Thyroid gland (tissue), 4 donors: ENCODE measurements at regions not wholly inside any gene's neighbourhood (a gene's known extent, or its start where the extent isn't known, plus 50 kb on each side); places are given as distances from the start of the nearest gene placed in this dataset.

ENCODE experiments used
- DNase-seq, 2 donors: peaks; one replicate each; pipeline ENCODE4 v3.0.0-alpha.2; 2019
- H3K27ac ChIP-seq, 3 donors: fragments of 200-600 bp; sonication (generic); 1 replicate in 2 of 3; 2 replicates in 1 of 3; pipeline ENCODE4 v1.5.1; 2016 to 2019; ENCODE audit warnings: mild to moderate bottlenecking in 1 of 3, moderate library complexity in 1 of 3
- H3K27me3 ChIP-seq: fragments of 200-600 bp; sonication (generic); one replicate; pipeline ENCODE4 v1.5.1; 2019
- H3K36me3 ChIP-seq, 2 donors: fragments of 200-600 bp; sonication (generic); one replicate each; pipeline ENCODE4 v1.5.1; 2016 to 2019
- H3K4me1 ChIP-seq, 2 donors: fragments of 200-600 bp; sonication (generic); one replicate each; pipeline ENCODE4 v1.5.1; 2017 to 2019
- H3K4me3 ChIP-seq, 3 donors: fragments of 200-600 bp; sonication (generic); replicated peaks in 1 of 3; 1 replicate in 2 of 3; 2 replicates in 1 of 3; pipeline ENCODE4 v1.5.1; 2016; ENCODE audit warnings: mild to moderate bottlenecking in 1 of 3
- H3K9me3 ChIP-seq: fragments of 200-600 bp; sonication (generic); one replicate; pipeline ENCODE4 v1.5.1; 2017
- POLR2A ChIP-seq, 2 donors: fragments of 450-650 bp; IDR thresholded peaks; one replicate each; pipeline ENCODE4 v1.6.1; 2017; ENCODE audit warnings: antibody characterized with exemption in 2 of 2, mild to moderate bottlenecking in 2 of 2, moderate library complexity in 1 of 2
- WGBS, 2 donors: methylation state at CpG; one replicate each; pipeline ENCODE4 v1.1.5; 2017; 5-methylcytosine and 5-hydroxymethylcytosine counted together
- intact Hi-C: fragments of 100-400 bp; cut with DNase I; formaldehyde crosslinking; loops from one replicate; pipeline ENCODE4 v1.15.1; 2023
- TF ChIP-seq, protein P1 (sequence below), 6 experiments: fragments of 200-600 bp in 3 of 6; fragments of 450-650 bp in 3 of 6; sonication (generic) in 3 of 6; IDR thresholded peaks; one replicate each; pipeline ENCODE4 v1.5.1; 2016 to 2019; ENCODE audit warnings: antibody characterized with exemption in 6 of 6, mild to moderate bottlenecking in 2 of 6, inconsistent platforms in 1 of 6, moderate library complexity in 1 of 6

DNA sequence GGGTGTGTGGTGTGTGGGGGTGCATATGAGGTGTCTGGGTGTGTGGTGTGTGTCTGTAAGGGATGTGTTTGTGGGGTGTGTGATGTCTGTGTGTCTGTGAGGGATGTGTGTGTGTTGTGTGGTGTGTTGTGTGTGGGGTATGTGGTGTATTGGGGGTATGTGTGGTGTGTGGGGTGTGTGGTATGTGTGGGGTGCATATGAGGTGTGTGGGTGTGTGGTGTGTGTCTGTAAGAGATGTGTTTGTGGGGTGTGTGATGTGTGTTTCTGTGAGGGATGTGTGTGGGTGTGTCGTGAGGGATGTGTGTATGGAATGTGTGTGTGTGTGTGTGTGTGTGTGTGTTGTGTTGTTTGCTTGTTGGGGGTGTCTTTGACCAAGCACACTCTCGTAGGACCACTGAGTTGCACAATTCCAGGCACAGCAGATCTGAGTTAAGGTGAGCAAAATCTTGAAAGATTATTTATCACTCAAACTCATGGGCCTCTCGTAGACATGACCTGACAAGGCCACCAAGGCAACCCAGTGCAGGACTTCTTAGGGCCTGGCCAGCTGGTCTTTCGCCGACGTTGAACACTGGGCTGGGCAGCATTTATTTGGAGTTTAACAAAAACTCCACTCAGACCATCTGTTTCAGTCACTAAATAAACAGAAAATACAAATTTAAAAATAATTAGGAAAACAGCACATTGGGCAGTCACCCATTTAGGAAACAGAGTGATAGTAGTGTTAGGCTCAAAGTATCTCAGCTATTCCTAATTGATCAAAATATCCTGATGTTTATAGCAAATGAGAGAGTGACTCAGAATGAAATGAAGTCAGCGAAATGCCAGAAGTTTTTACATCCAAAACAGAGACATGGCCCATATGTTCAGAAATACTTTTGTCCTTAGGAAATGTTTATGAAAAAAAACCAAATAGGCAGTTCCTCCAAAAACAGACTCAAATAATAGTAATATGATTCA is 301.1 kb downstream of the FGF9 start:
- 76 to 85% methylated on average over 7 of the region's 7 CpGs for WGBS, 2 donors
- intact Hi-C loops: no loop called here
- H3K27ac ChIP-seq: no peak overlapping the region

DNA sequence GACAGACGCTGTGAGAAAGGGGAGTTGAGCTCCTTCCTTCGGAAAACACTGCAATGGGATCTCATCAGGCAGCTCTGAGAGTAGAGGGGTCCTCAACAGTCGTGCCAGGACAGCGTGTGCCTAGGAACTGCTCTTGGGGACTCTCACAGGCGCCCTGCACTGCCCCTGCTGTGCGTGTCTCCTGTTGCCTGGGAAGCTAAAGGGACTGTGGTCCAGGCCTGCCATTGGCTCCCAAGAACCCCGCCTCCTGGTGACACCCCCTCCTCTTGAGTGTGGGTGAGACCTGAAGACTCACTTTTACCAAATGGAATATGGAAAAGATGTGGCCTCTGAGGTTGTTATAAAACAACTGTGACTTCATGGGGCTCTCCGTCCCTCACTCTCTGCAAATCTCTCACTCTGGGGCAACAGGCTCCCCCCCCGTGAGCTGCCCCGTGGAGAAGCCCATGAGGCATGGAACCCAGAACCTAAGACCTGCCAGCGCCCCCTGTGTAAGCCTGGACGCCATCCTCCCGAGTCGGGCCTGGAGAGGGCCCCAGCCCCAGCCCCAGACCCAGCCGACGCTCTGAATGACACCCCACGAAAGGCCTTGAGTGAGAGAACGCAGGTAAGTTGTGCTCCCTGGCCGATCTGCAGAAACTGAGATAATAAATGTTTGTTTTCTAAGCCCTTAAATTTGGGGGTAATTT is 302.7 kb downstream of the FGF9 start:
- Histone ChIP-seq H3K4me1 (no peaks in the 10 kb centered on the region), H3K36me3 (no peaks in the 10 kb centered on the region), H3K27me3 (no peaks in the 10 kb centered on the region), H3K4me3 (no peak overlapping the region), H3K27ac (no peak overlapping the region), H3K9me3 (no peaks in the 10 kb centered on the region)
- WGBS, 2 donors: 81 to 90% methylated on average over 17 to 19 of the region's 19 CpGs
- TF ChIP-seq POLR2A (IDR thresholded peaks at IDR 0.05): no peak
- DNase-seq: no peak
- intact Hi-C loops: no loop called here

More for the DNA sequence above, 301.1 kb downstream of the FGF9 start:
- H3K36me3 ChIP-seq: no peaks in the 10 kb centered on the region
- H3K4me3 ChIP-seq: no peak overlapping the region
- no peaks in the 10 kb centered on the region for H3K9me3 ChIP-seq
- no peak for DNase-seq
- H3K27me3 ChIP-seq: no peaks in the 10 kb centered on the region
- TF ChIP-seq, protein P1, sequence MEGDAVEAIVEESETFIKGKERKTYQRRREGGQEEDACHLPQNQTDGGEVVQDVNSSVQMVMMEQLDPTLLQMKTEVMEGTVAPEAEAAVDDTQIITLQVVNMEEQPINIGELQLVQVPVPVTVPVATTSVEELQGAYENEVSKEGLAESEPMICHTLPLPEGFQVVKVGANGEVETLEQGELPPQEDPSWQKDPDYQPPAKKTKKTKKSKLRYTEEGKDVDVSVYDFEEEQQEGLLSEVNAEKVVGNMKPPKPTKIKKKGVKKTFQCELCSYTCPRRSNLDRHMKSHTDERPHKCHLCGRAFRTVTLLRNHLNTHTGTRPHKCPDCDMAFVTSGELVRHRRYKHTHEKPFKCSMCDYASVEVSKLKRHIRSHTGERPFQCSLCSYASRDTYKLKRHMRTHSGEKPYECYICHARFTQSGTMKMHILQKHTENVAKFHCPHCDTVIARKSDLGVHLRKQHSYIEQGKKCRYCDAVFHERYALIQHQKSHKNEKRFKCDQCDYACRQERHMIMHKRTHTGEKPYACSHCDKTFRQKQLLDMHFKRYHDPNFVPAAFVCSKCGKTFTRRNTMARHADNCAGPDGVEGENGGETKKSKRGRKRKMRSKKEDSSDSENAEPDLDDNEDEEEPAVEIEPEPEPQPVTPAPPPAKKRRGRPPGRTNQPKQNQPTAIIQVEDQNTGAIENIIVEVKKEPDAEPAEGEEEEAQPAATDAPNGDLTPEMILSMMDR (IDR thresholded peaks at IDR 0.05): no peak
- TF ChIP-seq POLR2A (IDR thresholded peaks at IDR 0.05): no peak
- no peaks in the 10 kb centered on the region for H3K4me1 ChIP-seq

GRCh38 chr13:21974741-21975140 is 303.9 kb downstream of the FGF9 start:
- H3K4me3 ChIP-seq: no peak overlapping the region
- H3K4me1 ChIP-seq: no peaks in the 10 kb centered on the region
- intact Hi-C loops: no loop called here
- no peaks in the 10 kb centered on the region for H3K9me3 ChIP-seq
- TF ChIP-seq, protein P1 (IDR thresholded peaks at IDR 0.05): no peak
- no peak for TF ChIP-seq POLR2A (IDR thresholded peaks at IDR 0.05)
- no peak for DNase-seq
- no peak overlapping the region for H3K27ac ChIP-seq
- WGBS, 2 donors: 74 to 82% methylated on average over 8 of the region's 8 CpGs
- no peaks in the 10 kb centered on the region for H3K27me3 ChIP-seq
- no peaks in the 10 kb centered on the region for H3K36me3 ChIP-seq

- 76 to 86% methylated on average over 10 of the region's 10 CpGs for WGBS, 2 donors
- Histone ChIP-seq H3K9me3 (no peaks in the 10 kb centered on the region), H3K4me3 (no peak overlapping the region), H3K27ac (no peak overlapping the region), H3K4me1 (no peaks in the 10 kb centered on the region), H3K27me3 (no peaks in the 10 kb centered on the region), H3K36me3 (no peaks in the 10 kb centered on the region)
- intact Hi-C loops: no loop called here
- TF ChIP-seq, protein P1 (IDR thresholded peaks at IDR 0.05): no peak
- TF ChIP-seq POLR2A (IDR thresholded peaks at IDR 0.05): no peak
- no peak for DNase-seq
Measured at GRCh38 chr13:21976159-21976558, 305.3 kb downstream of the FGF9 start.

- Histone ChIP-seq H3K36me3 (no peaks in the 10 kb centered on the region), H3K4me1 (no peaks in the 10 kb centered on the region), H3K27ac (no peak overlapping the region), H3K9me3 (no peaks in the 10 kb centered on the region), H3K27me3 (no peaks in the 10 kb centered on the region), H3K4me3 (no peak overlapping the region)
- intact Hi-C loops: no loop called here
- no peak for DNase-seq
- TF ChIP-seq, protein P1 (IDR thresholded peaks at IDR 0.05): no peak
- no peak for TF ChIP-seq POLR2A (IDR thresholded peaks at IDR 0.05)
- 52 to 58% methylated on average over 20 of the region's 20 CpGs for WGBS, 2 donors
Measured at GRCh38 chr13:21979161-21979806, 308.4 kb downstream of the FGF9 start.
